GM19463 (cell line): ENCODE measurements at regions not wholly inside any gene's neighbourhood (a gene's known extent, or its start where the extent isn't known, plus 50 kb on each side); places are given as distances from the start of the nearest gene placed in this dataset.
"Not testable (repeated sequence)": the region's sequence is repeated elsewhere in the genome, so short reads cannot be mapped to it uniquely, and the experiment has no call there.

Source experiments
- ATAC-seq: cut with Tn5 transposase; IDR thresholded peaks from one replicate; pipeline ENCODE4 v1.9.1; 2021; ENCODE audit warnings: mild to moderate bottlenecking, moderate library complexity; ENCODE audit not compliant: unreplicated experiment

- no peak for ATAC-seq
Measured at GRCh38 chr11:91560434-91560833, 664.2 kb upstream of the FAT3 start.

DNA sequence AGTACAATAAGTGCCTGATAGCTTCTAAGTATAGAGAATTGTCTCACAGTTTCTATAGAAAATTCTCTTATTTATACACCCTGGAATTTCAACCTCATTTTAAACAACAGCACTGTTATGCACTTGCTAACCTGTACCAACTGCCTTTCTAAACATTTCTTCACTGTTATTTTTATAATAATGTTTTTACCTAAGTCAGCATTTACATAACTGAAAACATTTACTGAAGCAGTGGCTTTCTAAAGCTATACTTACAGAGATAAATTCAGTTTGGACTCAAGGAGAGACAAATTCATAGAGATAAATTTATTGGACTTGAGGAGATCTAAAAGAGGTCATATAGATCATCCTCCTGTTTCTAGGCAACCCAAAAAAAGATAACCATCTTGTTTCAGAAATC, 686.6 kb upstream of the FAT3 start:
- ATAC-seq = no peak

DNA sequence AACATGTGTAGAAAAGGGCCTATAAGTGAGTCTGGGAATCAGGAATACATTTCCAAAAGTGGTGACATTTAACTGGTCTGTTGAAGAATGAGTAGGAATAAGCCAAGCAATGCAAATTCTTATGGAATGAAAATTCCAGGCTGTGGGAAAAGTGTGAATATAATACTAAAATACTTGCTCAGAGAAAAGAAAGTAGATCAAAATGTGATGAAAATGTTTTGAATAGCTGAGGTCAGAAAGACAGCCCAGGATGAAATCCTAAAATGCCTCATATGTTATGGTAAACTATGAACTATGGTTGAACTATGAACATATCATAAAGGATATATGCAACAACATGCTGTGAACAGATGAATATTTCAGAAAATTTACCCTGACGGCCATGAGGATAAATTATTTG, 688.3 kb upstream of the FAT3 start:
- ATAC-seq = no peak

DNA sequence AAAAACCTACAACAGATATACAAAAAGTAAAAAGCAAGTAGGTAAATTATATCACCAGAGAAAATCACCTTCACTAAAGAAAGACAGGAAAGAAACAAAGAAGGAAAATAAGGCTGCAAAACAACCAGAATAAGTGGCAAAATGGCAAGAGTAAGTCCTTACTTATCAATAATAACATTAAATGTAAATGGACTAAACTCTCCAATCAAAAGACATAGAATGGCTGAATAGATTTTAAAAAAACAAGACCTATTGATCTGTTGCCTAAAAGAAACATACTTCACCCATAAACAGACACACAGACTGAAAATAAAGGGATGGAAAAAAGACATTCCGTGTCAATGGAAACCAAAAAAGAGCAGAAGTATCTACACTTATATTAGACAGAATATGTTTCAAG, 695.7 kb upstream of the FAT3 start:
- ATAC-seq = no peak

DNA sequence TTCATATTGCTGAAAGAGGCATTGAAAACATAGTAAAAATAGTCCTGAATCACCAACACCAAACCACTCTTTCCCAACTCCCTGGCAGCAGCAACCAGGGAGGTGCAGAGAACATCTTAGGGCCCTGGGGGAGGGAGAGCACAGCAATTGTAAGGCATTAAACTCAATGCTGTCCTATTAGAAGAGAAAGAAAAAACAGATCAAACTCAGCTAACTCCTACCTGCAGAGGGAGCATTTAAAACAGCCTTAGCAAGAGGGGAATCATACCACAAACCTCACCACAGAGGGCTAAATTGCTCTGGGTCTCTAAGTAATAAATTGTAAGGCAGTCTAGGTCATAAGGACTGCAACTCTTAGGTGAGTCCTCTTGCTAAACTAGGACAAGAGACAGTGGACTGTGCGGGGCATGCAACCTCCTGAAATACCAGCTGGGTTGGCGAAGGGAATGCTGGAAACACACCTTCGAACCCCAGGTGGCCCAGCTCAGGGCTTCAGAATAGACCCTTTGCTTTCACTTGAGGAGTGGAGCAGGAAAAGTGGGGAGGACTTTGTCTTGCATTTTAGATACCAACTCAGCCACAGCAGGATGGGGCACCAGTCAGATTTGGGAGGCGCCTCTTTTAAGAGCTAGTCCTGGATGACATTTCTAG, 697.1 kb upstream of the FAT3 start:
- no peak for ATAC-seq

DNA sequence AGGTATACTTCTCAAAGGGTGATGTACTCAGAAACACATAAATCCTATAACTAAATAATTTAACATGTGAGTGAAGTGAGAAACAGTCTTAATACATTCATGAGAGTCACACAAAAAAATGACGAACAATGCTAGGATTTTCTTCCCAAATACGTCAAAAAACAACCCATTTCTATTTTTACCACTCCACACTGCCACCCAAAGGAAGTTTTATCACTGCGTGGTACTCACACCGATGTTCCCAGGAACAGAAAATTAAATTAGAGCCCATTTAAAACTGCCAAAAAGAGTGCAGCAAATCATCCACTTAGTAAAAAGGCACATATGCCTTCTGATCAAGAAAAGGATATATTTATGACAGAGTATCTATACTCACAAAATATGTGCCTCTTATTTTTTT, 710.9 kb upstream of the FAT3 start:
- ATAC-seq = no peak

DNA sequence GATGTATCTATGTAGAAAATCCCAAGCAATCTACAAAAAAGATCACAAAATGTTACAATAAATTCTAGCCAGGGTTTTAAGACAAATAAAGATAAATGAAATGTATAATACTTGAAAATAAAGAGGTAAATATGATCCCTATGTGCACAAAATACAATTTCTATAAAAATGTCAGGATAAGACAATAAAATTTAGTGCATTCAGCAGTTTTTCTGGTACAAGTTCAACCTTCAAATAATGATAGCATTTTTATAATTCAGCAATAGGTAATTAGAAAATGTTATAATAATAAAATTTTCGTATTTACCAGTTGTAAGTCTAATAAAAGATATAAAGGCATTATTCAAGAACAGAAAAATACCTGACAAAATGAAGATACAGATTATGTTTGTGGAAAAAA, 726.8 kb upstream of the FAT3 start:
- no peak for ATAC-seq

DNA sequence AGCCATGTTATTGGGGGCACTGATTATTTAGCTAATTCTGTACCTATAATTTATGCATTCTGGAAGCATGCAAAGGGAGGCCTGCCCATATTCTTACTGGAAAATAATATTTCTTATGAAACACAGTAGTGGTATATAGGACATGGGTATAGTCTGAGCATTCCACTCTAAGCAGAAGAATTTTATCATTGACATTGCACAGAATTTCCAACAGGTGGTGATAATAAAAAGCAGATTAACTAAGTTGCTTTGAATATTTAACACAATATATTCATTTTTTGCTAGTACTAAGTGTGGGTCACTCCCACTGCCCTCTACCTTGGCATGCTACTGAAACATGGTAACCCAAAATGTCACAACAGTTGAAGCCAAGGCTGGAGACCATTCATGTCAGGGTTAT, 728.8 kb upstream of the FAT3 start:
- ATAC-seq = no peak

DNA sequence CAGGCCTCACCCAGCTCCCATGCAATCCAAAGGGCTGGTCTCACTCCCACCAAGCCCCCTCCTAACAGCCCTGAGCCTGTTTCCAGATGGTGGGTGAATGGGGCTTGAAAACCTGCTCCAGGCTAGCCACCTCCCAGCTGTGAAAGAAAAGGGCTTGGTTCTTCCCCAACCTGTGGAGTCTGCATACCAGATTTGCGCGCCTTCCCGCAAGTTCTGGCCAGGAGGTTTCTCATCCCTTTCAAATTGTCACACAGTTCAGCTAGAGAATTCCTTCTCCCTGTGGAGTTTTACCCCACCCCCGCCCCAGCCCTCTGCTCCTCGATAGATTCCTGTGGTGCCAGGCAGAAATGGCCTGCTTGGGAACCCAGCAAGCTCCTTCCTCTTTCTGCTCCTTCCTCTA, 734.6 kb upstream of the FAT3 start:
- ATAC-seq = no peak

- not testable (repeated sequence) for ATAC-seq
Measured at GRCh38 chr11:91483956-91484355, 740.7 kb upstream of the FAT3 start.

DNA sequence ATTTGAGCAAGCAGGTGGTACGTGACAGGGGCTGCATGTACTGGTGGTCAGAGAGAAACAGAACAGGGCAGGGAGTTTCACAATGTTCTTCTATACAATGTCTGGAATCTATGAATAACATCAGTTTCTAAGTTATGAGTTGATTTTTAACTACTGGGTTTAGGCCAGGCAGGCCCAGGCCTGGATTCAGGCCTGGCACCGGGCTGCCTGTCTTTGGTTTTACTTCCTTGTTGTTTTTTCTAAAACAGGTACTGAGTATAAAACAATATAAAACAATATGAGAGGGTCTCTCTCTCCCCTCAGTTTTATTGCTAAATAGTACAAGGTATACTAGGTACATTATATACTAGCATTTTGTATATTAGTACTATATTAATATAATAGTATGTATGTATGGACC, 742.7 kb upstream of the FAT3 start:
- ATAC-seq = not testable (repeated sequence)

- ATAC-seq = no peak
Measured at GRCh38 chr11:91470656-91471055, 754.0 kb upstream of the FAT3 start.

DNA sequence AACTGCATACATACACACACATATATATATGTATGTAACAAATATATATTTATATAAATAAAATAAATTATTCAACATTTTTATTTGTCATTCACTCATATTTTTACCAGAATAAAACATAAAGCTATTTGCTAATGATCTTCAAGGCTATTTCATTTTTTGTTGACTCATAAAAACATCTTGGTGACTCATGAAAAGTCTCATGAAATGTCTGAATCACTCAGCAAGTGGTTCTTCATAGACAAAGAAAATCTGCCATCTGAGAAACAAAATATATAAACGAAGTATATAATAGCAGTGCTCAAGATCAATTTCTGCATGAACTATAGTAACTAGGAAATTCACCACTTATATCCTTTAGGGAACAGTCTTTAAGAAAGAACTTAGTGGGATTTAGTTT, 764.8 kb upstream of the FAT3 start:
- no peak for ATAC-seq

DNA sequence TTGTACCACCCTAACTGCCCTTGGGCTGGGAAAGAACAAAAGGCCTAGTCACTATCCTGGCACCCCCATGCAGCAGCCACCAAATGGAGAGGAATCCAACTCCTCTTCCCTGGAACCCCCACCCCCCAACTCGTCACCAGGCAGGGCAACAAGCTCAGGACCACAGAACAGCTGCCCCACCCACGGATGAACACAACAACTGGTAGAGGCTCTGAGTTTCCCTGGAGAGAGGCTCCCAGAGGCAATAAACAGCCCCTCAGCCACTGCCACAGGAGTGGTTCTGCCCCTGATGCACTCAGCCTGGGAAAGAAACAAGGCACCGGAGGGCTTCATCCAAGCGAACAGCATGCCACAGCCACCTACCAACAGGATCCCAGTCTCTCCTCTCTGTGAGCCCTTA, 778.4 kb upstream of the FAT3 start:
- no peak for ATAC-seq

DNA sequence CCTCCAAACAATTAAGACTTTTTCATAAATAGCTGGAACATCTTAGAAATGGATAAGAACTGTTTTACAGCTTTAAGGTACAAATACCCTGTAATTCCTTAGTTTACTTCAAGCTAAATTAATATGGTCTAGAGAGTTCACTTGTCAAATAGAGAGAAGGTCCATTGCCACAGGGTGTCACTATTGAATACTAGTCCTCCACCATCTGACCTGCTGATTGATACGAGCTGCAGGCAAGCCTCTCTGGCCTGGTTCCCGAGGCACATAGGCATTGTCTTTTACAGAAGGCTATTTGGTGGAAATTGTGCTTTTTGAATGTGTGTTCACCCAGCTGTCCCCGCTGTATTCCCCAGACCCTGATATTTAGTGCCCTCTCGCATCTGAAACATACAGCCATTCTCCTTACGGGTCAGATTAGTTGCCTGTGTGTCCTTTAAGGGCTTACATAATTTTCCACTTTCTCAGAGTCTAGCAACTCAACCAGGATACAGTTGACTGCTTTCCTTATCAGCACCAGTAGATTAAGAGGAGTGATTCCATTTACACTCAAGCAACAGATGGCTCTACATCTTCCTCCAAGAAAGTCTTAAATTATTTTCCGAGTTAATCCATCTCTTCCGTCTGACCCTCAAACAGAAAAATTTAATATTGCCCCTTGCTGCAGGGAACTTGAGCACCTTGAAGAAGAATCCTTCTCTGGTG, 788.8 kb upstream of the FAT3 start:
- no peak for ATAC-seq

DNA sequence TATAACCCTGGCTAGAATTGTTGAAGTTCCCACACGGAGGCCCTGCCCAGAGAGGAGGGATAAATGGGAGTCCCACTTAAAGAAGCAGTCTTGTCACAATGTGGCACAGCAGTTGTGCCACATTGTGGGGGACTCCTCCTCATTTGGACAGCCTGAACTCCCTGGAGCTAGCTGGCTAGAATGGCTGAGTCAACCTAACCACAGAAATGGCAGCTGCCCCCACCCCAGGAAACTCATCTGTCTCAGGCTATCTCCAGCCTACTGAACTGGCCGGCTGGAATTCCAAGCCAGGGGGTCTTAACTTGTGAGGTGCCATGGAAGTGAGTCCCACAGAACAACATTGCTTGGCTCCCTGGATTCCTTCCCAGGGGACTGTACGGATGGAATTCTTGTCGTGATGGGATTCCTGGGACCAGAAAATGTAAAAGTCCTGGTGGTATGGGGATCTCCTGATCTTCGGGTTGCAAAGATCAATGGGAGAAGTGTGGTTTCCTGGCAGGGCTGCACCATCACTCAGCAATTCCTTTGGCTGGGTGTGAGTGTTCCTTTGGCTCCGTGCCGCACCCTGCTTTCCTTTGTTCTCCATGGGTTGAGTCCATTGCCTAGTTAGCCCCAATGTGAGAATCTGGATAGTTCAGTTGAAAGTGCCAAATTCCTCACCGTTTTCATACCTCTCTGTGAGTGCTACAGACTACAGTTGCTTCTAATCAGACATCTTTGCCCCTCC, 791.2 kb upstream of the FAT3 start:
- ATAC-seq = no peak

DNA sequence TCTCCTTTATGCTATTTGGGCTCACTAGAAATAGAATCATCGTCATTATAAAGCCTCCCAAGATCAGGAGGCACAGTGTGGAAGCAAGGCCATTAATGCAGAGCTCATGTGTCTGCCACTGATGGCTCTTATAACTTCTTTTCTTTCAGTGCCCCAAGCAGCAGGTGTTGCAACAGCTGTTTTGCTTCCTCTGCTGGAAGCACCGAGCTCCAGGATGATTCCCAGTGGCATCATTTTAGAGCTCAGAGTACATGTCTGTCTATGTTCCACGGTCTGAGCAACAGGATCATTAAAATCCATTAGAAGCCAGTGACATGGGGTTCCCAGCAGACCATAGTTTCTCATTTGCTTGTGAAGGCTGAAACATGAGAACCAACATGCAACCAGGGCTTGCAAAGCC, 803.0 kb upstream of the FAT3 start:
- no peak for ATAC-seq

DNA sequence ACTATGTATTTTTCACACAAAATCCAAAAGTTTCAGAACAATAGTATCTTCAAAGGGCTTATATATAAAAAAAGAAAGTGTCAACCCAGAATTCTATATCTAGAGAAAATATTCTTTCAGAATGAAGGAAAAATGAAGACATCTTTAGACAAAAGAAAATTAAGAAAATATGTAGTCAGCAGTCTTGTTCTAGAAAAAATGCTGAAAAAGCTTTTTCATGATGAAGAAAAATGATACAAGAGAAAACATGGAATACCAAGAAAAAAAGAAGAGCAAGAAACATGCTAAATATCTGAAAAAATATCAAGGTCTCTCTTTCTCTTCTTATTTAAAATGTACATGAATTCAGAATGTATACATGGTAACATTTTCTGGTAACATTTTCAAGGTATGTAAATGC, 816.8 kb upstream of the FAT3 start:
- ATAC-seq = no peak

- ATAC-seq = no peak
Measured at GRCh38 chr11:91406009-91406408, 818.6 kb upstream of the FAT3 start.

GRCh38 chr11:91404344-91404743, 820.3 kb upstream of the FAT3 start:
- no peak for ATAC-seq

DNA sequence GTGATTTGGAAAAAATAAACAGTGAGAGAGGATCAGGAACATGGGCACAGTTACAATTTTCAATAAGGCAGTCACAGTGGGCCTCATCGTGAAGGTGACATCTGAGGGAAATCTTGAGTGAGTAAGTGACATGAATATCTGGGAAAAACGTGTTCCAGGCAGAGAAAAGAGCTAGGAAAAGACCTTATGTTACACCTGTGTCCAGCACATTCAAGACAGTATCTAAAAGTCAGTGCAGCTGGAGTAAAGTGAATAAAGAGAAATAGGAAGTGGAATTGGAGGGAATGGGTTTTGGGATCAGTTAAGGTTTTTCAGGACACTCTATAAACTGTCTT, 827.5 kb upstream of the FAT3 start:
- no peak for ATAC-seq
